SU-DHL-6 (cell line): ENCODE measurements at regions not wholly inside any gene's neighbourhood (a gene's known extent, or its start where the extent isn't known, plus 50 kb on each side); places are given as distances from the start of the nearest gene placed in this dataset.

Experiments
- EZH2phosphoT487 ChIP-seq: fragments of 200-600 bp; sonication (generic), shearing (Covaris generic); conservative IDR thresholded peaks from 2 replicates; pipeline ENCODE4 v1.6.1; 2018; ENCODE audit warnings: mild to moderate bottlenecking, antibody characterized with exemption, low read length, moderate library complexity, mixed read lengths
- TF ChIP-seq, protein P1 (sequence below): fragments of 200-600 bp; sonication (generic); IDR thresholded peaks from one replicate; pipeline ENCODE4 v1.5.1; 2017; ENCODE audit warnings: antibody characterized with exemption, mild to moderate bottlenecking, low read length, moderate library complexity; ENCODE audit not compliant: insufficient read depth, poor library complexity, severe bottlenecking

DNA sequence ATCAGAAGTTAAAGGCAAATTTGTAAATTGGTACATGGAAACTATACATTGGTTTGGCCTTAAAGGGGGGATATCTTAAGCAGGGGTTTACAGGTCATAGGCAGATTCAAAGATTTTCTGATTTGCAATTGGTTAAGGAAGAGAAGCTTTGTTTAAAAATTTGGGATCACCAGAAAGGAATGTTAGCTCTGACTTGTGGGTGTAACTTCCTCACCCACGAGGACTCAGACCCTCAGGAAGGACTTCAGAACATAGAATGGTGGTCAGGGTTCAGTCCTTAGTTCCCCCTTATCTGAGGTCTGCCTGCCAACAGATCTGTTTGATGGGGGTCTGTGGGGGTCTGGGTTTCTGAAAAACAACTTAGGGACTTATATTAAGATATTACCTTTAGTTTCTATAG is 427.4 kb upstream of the DIPK2B start:
- TF ChIP-seq, protein P1, sequence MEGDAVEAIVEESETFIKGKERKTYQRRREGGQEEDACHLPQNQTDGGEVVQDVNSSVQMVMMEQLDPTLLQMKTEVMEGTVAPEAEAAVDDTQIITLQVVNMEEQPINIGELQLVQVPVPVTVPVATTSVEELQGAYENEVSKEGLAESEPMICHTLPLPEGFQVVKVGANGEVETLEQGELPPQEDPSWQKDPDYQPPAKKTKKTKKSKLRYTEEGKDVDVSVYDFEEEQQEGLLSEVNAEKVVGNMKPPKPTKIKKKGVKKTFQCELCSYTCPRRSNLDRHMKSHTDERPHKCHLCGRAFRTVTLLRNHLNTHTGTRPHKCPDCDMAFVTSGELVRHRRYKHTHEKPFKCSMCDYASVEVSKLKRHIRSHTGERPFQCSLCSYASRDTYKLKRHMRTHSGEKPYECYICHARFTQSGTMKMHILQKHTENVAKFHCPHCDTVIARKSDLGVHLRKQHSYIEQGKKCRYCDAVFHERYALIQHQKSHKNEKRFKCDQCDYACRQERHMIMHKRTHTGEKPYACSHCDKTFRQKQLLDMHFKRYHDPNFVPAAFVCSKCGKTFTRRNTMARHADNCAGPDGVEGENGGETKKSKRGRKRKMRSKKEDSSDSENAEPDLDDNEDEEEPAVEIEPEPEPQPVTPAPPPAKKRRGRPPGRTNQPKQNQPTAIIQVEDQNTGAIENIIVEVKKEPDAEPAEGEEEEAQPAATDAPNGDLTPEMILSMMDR, result no peak
- no peak for TF ChIP-seq EZH2phosphoT487
